HEK293 (cell line): ENCODE measurements at regions not wholly inside any gene's neighbourhood (a gene's known extent, or its start where the extent isn't known, plus 50 kb on each side); places are given as distances from the start of the nearest gene placed in this dataset.

Experiments
- CTCF ChIA-PET: fragments of 350-600 bp; formaldehyde crosslinking; extraction: SDS; loops from one replicate; lab custom pipeline; 2021; ENCODE audit warnings: antibody characterized with exemption; lab: Yijun Ruan, JAX
- POLR2A ChIA-PET: fragments of 300-600 bp; formaldehyde crosslinking; extraction: SDS; loops from one replicate; lab custom pipeline; 2020; ENCODE audit warnings: antibody characterized with exemption, inconsistent platforms; lab: Yijun Ruan, JAX
- H3K27ac ChIP-seq: fragments of 200-500 bp; sonication (Bioruptor generic); 2 replicates; pipeline ENCODE4 v1.5.1; 2014; ENCODE audit warnings: low read depth, low read length, control low read depth, inconsistent platforms; ENCODE audit errors: extremely low read depth
- H3K36me3 ChIP-seq, 2 experiments: fragments of 200-500 bp in 1 of 2; sonication (Bioruptor generic) in 1 of 2; 1 replicate in 1 of 2; 2 replicates in 1 of 2; pipeline ENCODE4 v1.5.1; 2014 to 2017; ENCODE audit warnings: inconsistent platforms in 2 of 2, low read length in 2 of 2; ENCODE audit not compliant: control insufficient read depth in 2 of 2, insufficient read depth in 1 of 2
- H3K4me1 ChIP-seq: fragments of 200-500 bp; sonication (Bioruptor generic); 2 replicates; pipeline ENCODE4 v1.5.1; 2014; ENCODE audit warnings: mild to moderate bottlenecking, low read length, inconsistent platforms; ENCODE audit not compliant: control insufficient read depth, insufficient read depth
- H3K4me3 ChIP-seq: 2 replicates; pipeline ENCODE4 v1.5.1; 2011; ENCODE audit warnings: low read depth, mild to moderate bottlenecking, control low read depth, low read length, moderate library complexity
- H3K9me3 ChIP-seq: fragments of 200-500 bp; sonication (Bioruptor generic); 2 replicates; pipeline ENCODE4 v1.5.1; 2014; ENCODE audit warnings: low read depth, low read length, inconsistent platforms; ENCODE audit not compliant: control insufficient read depth, insufficient read depth
- EGR2 ChIP-seq: fragments of 450-650 bp; formaldehyde crosslinking; IDR thresholded peaks from 2 replicates; pipeline ENCODE4 v1.5.1; 2016; ENCODE audit warnings: low read depth, missing biosample characterization, missing genetic modification characterization
- GFI1B ChIP-seq: fragments of 450-650 bp; formaldehyde crosslinking; IDR thresholded peaks from 2 replicates; pipeline ENCODE4 v1.5.1; 2016; ENCODE audit warnings: missing biosample characterization, missing genetic modification characterization
- GLI2 ChIP-seq: fragments of 450-650 bp; formaldehyde crosslinking; IDR thresholded peaks from 2 replicates; pipeline ENCODE4; 2017; ENCODE audit warnings: missing biosample characterization, missing genetic modification characterization, low read depth, borderline replicate concordance
- TSHZ1 ChIP-seq: fragments of 450-650 bp; formaldehyde crosslinking; IDR thresholded peaks from 2 replicates; pipeline ENCODE4 v1.5.1; 2016; ENCODE audit warnings: missing biosample characterization, missing genetic modification characterization, borderline replicate concordance
- ZBTB1 ChIP-seq: fragments of 450-650 bp; formaldehyde crosslinking; IDR thresholded peaks from 2 replicates; pipeline ENCODE4 v1.5.1; 2016; ENCODE audit warnings: missing biosample characterization, missing genetic modification characterization
- ZBTB17 ChIP-seq: fragments of 450-650 bp; formaldehyde crosslinking; IDR thresholded peaks from 2 replicates; pipeline ENCODE4 v1.5.1; 2016; ENCODE audit warnings: missing biosample characterization, missing genetic modification characterization
- ZNF26 ChIP-seq: fragments of 450-650 bp; formaldehyde crosslinking; IDR thresholded peaks from 2 replicates; pipeline ENCODE4 v1.5.1; 2016; ENCODE audit warnings: missing biosample characterization, missing genetic modification characterization
- ZNF266 ChIP-seq: fragments of 450-650 bp; formaldehyde crosslinking; IDR thresholded peaks from 2 replicates; pipeline ENCODE4 v1.5.1; 2016; ENCODE audit warnings: missing biosample characterization, missing genetic modification characterization, low read depth
- ZNF292 ChIP-seq: fragments of 450-650 bp; formaldehyde crosslinking; IDR thresholded peaks from 2 replicates; pipeline ENCODE4 v1.5.1; 2016; ENCODE audit warnings: low read depth, missing biosample characterization, missing genetic modification characterization, borderline replicate concordance
- ZNF335 ChIP-seq: fragments of 450-650 bp; formaldehyde crosslinking; conservative IDR thresholded peaks from 2 replicates; pipeline ENCODE4 v1.5.1; 2016; ENCODE audit warnings: missing biosample characterization, missing genetic modification characterization
- ZNF350 ChIP-seq: fragments of 450-650 bp; formaldehyde crosslinking; IDR thresholded peaks from 2 replicates; pipeline ENCODE4 v1.5.0; 2017; ENCODE audit warnings: missing biosample characterization, mild to moderate bottlenecking, missing genetic modification characterization
- ZNF391 ChIP-seq: fragments of 450-650 bp; formaldehyde crosslinking; IDR thresholded peaks from 2 replicates; pipeline ENCODE4 v1.5.1; 2016; ENCODE audit warnings: low read depth, missing biosample characterization, missing genetic modification characterization, borderline replicate concordance
- ZNF426 ChIP-seq: fragments of 450-650 bp; formaldehyde crosslinking; IDR thresholded peaks from 2 replicates; pipeline ENCODE4 v1.5.1; 2017; ENCODE audit warnings: missing biosample characterization, missing genetic modification characterization, mild to moderate bottlenecking, inconsistent platforms, moderate library complexity
- ZNF488 ChIP-seq: fragments of 450-650 bp; formaldehyde crosslinking; IDR thresholded peaks from 2 replicates; pipeline ENCODE4 v1.5.1; 2016; ENCODE audit warnings: missing biosample characterization, missing genetic modification characterization
- ZNF600 ChIP-seq: fragments of 450-650 bp; formaldehyde crosslinking; IDR thresholded peaks from 2 replicates; pipeline ENCODE4 v1.5.1; 2016; ENCODE audit warnings: missing biosample characterization, missing genetic modification characterization
- ZXDB ChIP-seq: fragments of 450-650 bp; formaldehyde crosslinking; IDR thresholded peaks from 2 replicates; pipeline ENCODE4 v1.5.1; 2016; ENCODE audit warnings: missing biosample characterization, missing genetic modification characterization

GRCh38 chr12:128083132-128083729 is 183.7 kb upstream of the TMEM132C start:
- Histone ChIP-seq H3K4me3 (no peak overlapping the region), H3K4me1 (no peaks in the 10 kb centered on the region), H3K36me3 (no peaks in the 10 kb centered on the region), H3K27ac (no peak overlapping the region), H3K9me3 (no peaks in the 10 kb centered on the region)
- ChIA-PET CTCF (no interaction called here), POLR2A (no interaction called here)
- TF ChIP-seq EGR2 (tag by site-specific recombination): no peak
- no peak for TF ChIP-seq GFI1B (tag by site-specific recombination)
- TF ChIP-seq ZXDB (tag by site-specific recombination): no peak
- no peak for TF ChIP-seq ZNF350 (tag by site-specific recombination)
- TF ChIP-seq ZNF266 (tag by site-specific recombination): no peak
- no peak for TF ChIP-seq ZNF391 (tag by site-specific recombination)

GRCh38 chr12:128088926-128089325 is 178.0 kb upstream of the TMEM132C start:
- CTCF ChIA-PET: no interaction called here
- H3K4me3 ChIP-seq: no peak overlapping the region
- no peaks in the 10 kb centered on the region for H3K9me3 ChIP-seq
- no peak for TF ChIP-seq ZNF26 (tag by site-specific recombination)
- TF ChIP-seq, all 188 proteins: peak for 0
- Histone ChIP-seq H3K36me3 (no peaks in the 10 kb centered on the region), H3K4me1 (no peaks in the 10 kb centered on the region), H3K27ac (no peak overlapping the region)
- POLR2A ChIA-PET: no interaction called here

DNA sequence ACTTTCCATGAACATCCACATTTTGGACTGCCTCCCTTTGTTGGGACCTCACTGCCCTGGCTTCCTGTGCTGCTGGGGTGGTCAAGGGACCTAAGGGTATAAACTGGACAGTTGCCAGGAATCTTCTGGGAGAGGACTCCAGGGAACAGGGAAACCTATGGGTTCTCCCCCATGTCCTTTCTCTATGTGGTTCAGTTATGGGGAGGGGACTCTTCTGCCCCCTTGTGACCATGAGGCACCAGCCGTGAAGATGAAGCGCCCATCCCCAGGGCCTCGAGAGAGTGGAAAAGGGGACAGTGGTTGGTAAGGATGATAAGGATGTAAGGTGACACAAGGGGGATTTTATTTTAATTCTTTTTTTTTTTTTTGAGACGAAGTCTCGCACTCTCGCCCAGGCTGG is 177.0 kb upstream of the TMEM132C start:
- CTCF ChIA-PET: no interaction called here
- no peaks in the 10 kb centered on the region for H3K4me1 ChIP-seq
- H3K27ac ChIP-seq: no peak overlapping the region
- TF ChIP-seq ZNF426 (tag by site-specific recombination): no peak
- no peak for TF ChIP-seq ZBTB1
- no peak for TF ChIP-seq ZNF335
- TF ChIP-seq ZXDB (tag by site-specific recombination): no peak
- no peak overlapping the region for H3K4me3 ChIP-seq
- H3K9me3 ChIP-seq: no peaks in the 10 kb centered on the region
- H3K36me3 ChIP-seq: no peaks in the 10 kb centered on the region
- POLR2A ChIA-PET: no interaction called here

DNA sequence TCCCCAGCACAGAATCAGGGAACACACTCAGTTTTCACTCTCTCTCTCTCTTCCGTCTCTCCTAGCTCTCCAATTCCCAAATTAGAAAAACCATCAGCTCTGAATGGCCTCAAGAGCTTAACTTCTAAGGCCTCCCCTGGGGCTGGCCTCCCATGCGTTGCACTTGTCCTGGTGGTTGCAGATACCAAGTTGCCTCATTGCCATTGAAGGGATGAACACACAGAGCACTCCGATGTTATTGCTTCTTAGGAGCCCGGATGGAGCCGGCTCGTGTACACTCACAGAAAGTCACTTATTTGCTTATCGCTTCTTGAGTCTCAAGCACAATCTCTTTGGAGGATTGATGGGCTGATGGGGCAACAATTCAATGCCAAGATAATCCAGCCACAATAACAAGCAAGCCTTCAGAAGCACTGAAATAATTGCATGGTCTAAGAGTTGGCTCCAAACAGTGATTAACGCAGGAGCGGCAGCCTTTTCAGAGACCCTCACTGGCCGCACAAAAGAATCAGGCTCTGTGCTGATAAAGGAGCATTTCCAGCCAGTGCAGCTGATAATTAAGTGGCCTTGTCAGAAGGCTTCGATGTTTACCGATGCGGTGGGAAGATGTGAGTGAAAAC is 175.8 kb upstream of the TMEM132C start:
- no peak overlapping the region for H3K27ac ChIP-seq
- ChIA-PET POLR2A (no interaction called here), CTCF (no interaction called here)
- H3K4me3 ChIP-seq: no peak overlapping the region
- no peaks in the 10 kb centered on the region for H3K36me3 ChIP-seq
- TF ChIP-seq ZNF292: no peak
- TF ChIP-seq GLI2 (tag by site-specific recombination): no peak
- TF ChIP-seq ZNF600: no peak
- no peaks in the 10 kb centered on the region for H3K9me3 ChIP-seq
- no peaks in the 10 kb centered on the region for H3K4me1 ChIP-seq

GRCh38 chr12:128091951-128092382 is 175.0 kb upstream of the TMEM132C start:
- no peaks in the 10 kb centered on the region for H3K9me3 ChIP-seq
- ChIA-PET POLR2A (no interaction called here), CTCF (interaction anchor here (0.6 kb wide), 1 partner anchor 317 kb away, joined by 4 read pairs; no protein-coding TSS in a partner anchor)
- no peaks in the 10 kb centered on the region for H3K36me3 ChIP-seq
- no peak overlapping the region for H3K4me3 ChIP-seq
- H3K27ac ChIP-seq: no peak overlapping the region
- H3K4me1 ChIP-seq: no peaks in the 10 kb centered on the region
- TF ChIP-seq ZNF488 (tag by site-specific recombination) (no peak), ZNF266 (tag by site-specific recombination) (no peak), ZBTB17 (tag by site-specific recombination) (no peak), TSHZ1 (tag by site-specific recombination) (no peak)
